Astrocyte (in vitro differentiated cells and primary cell): ENCODE measurements at regions not wholly inside any gene's neighbourhood (a gene's known extent, or its start where the extent isn't known, plus 50 kb on each side); places are given as distances from the start of the nearest gene placed in this dataset.

Experiments
- CTCF ChIP-seq: IDR thresholded peaks from 2 replicates; pipeline ENCODE4 v1.5.1; 2011; ENCODE audit warnings: low read depth, mild to moderate bottlenecking, inconsistent platforms, low read length, moderate library complexity; ENCODE audit not compliant: insufficient read depth
- EZH2 ChIP-seq: IDR thresholded peaks from 2 replicates; pipeline ENCODE4 v1.6.1; 2012; ENCODE audit warnings: mild to moderate bottlenecking, low read length, inconsistent platforms; ENCODE audit not compliant: insufficient read depth

- no peak for TF ChIP-seq CTCF
- TF ChIP-seq EZH2 = no peak
Measured at GRCh38 chr10:113305871-113306270, 247.0 kb upstream of the HABP2 start.
